ENCODE measurements at regions not wholly inside any gene's neighbourhood (a gene's known extent, or its start where the extent isn't known, plus 50 kb on each side); places are given as distances from the start of the nearest gene placed in this dataset.

DNA sequence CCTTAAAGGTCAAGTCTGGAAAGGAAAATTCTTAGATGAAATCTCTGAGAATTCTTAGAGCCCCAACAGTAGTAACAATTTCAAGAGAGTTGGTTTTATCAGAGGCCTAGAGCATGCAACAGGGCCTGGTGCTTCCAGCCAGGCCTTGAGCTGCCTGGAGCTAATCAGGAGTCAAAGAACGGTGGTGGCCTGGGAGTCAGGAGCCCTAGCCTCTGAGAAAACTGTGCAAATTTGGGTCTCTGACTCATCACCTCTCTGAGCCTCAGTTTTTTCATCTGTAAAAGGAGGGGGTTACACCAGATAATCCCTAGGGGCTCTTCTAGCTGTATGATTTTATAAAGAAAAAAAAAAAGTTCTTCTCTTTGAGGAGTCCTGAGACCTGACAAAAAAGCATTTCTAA is 227.3 kb upstream of the RPL38 start:
- TF ChIP-seq, protein P1, sequence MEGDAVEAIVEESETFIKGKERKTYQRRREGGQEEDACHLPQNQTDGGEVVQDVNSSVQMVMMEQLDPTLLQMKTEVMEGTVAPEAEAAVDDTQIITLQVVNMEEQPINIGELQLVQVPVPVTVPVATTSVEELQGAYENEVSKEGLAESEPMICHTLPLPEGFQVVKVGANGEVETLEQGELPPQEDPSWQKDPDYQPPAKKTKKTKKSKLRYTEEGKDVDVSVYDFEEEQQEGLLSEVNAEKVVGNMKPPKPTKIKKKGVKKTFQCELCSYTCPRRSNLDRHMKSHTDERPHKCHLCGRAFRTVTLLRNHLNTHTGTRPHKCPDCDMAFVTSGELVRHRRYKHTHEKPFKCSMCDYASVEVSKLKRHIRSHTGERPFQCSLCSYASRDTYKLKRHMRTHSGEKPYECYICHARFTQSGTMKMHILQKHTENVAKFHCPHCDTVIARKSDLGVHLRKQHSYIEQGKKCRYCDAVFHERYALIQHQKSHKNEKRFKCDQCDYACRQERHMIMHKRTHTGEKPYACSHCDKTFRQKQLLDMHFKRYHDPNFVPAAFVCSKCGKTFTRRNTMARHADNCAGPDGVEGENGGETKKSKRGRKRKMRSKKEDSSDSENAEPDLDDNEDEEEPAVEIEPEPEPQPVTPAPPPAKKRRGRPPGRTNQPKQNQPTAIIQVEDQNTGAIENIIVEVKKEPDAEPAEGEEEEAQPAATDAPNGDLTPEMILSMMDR (IDR thresholded peaks at IDR 0.05), result no peak
- TF ChIP-seq POLR2A (IDR thresholded peaks at IDR 0.05), result no peak

Measured in testis (tissue), 2 donors.